ENCODE measurements at regions not wholly inside any gene's neighbourhood (a gene's known extent, or its start where the extent isn't known, plus 50 kb on each side); places are given as distances from the start of the nearest gene placed in this dataset.
"Not testable (repeated sequence)": the region's sequence is repeated elsewhere in the genome, so short reads cannot be mapped to it uniquely, and the experiment has no call there.

DNA sequence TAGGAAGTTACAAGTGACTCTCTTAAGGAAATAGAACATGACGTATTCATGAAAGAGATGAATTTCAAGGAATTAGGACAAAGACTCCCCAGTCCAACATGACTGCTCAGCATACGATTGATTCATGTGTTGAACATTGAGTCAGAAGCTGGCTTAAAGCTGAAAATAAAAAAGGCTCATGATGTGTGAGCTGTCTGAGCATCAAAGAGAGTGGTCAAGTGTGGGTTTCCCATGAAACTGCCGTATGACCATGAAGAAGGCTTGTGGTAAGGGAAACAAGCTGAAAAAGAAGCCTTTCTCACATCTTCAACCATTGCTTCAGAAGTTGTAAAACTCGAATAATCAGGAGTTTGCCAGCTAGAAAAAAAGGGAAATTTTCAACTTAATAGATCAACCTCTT, 201.9 kb upstream of the APCDD1 start:
- Histone ChIP-seq H3F3A (ENCODE audit: low read depth) (no peaks in the 10 kb centered on the region), H3K4me3 (ENCODE audit: low read length, poor library complexity, severe bottlenecking) (no peak overlapping the region), H3K36me3 (ENCODE audit: insufficient read depth, low read length) (no peaks in the 10 kb centered on the region), H3K4me1 (ENCODE audit: insufficient read depth, low read length, poor library complexity, severe bottlenecking) (no peaks in the 10 kb centered on the region), H3K9ac (ENCODE audit: low read depth, low read length, poor library complexity, severe bottlenecking) (no peak overlapping the region), H3K79me2 (ENCODE audit: insufficient read depth, low read length) (no peaks in the 10 kb centered on the region), H3K9me3 (ENCODE audit: insufficient read depth, low read depth, low read length) (no peaks in the 10 kb centered on the region), H3K4me2 (ENCODE audit: low read depth, low read length, poor library complexity, severe bottlenecking) (no peak overlapping the region), H3K9me2 (replicated peaks; ENCODE audit: low read depth, low read length) (no peaks in the 10 kb centered on the region), H4K20me1 (ENCODE audit: insufficient read depth, low read length, poor library complexity, severe bottlenecking) (no peaks in the 10 kb centered on the region), H2AFZ (ENCODE audit: low read length) (no peak overlapping the region), H3K27me3 (ENCODE audit: insufficient read depth, low read length, poor library complexity, severe bottlenecking) (no peaks in the 10 kb centered on the region)
- no peak for TF ChIP-seq EZH2phosphoT487 (IDR thresholded peaks at IDR 0.05; ENCODE audit: borderline replicate concordance)
- TF ChIP-seq, protein P1, sequence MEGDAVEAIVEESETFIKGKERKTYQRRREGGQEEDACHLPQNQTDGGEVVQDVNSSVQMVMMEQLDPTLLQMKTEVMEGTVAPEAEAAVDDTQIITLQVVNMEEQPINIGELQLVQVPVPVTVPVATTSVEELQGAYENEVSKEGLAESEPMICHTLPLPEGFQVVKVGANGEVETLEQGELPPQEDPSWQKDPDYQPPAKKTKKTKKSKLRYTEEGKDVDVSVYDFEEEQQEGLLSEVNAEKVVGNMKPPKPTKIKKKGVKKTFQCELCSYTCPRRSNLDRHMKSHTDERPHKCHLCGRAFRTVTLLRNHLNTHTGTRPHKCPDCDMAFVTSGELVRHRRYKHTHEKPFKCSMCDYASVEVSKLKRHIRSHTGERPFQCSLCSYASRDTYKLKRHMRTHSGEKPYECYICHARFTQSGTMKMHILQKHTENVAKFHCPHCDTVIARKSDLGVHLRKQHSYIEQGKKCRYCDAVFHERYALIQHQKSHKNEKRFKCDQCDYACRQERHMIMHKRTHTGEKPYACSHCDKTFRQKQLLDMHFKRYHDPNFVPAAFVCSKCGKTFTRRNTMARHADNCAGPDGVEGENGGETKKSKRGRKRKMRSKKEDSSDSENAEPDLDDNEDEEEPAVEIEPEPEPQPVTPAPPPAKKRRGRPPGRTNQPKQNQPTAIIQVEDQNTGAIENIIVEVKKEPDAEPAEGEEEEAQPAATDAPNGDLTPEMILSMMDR (conservative IDR thresholded peaks at IDR 0.05; ENCODE audit: low read length): no peak

DNA sequence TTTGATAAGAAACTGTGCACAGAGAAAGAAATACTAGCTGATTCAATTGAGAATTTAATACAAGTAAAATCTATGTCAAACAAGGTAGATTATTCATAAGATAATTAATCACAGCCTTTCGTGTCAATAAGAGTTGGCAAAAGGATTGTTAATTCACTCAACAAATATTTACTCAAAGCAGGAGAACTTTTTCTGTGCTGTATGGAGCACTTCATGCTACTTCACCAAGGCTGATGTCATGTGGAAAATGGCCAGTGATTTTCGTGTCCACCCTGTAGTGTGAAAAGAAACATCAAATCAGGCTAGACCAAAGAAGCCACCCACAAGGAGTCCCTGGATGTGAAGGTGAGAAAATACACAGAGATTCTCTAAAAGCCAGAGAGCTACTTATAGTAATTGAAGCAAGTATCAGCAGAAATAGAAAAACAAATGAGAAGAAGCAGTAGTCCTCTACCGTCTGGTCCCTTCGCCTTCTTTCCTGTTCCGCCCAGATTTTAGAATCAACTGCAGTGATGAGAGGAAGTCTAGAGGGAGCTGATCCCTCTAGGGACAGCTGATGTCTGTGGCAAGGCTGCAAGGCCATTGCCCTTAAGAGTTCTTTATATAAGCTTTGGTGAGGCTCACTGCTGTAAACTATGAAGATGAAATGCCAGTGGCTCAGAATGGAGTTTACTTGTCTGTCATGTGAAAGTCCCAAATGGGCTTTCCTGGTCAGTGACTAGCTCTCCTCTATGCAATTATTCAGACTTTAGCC, 201.3 kb upstream of the APCDD1 start:
- no peak overlapping the region for H3K4me3 ChIP-seq (ENCODE audit: low read length, poor library complexity, severe bottlenecking)
- H3K9me3 ChIP-seq (ENCODE audit: insufficient read depth, low read depth, low read length): no peaks in the 10 kb centered on the region
- no peak for TF ChIP-seq EZH2phosphoT487 (IDR thresholded peaks at IDR 0.05; ENCODE audit: borderline replicate concordance)
- TF ChIP-seq, protein P1 (conservative IDR thresholded peaks at IDR 0.05; ENCODE audit: low read length): no peak
- no peak overlapping the region for H3K9ac ChIP-seq (ENCODE audit: low read depth, low read length, poor library complexity, severe bottlenecking)
- H3K27me3 ChIP-seq (ENCODE audit: insufficient read depth, low read length, poor library complexity, severe bottlenecking): no peaks in the 10 kb centered on the region
- H2AFZ ChIP-seq (ENCODE audit: low read length): no peak overlapping the region
- H3K36me3 ChIP-seq (ENCODE audit: insufficient read depth, low read length): no peaks in the 10 kb centered on the region
- no peak overlapping the region for H3K4me2 ChIP-seq (ENCODE audit: low read depth, low read length, poor library complexity, severe bottlenecking)
- H3K4me1 ChIP-seq (ENCODE audit: insufficient read depth, low read length, poor library complexity, severe bottlenecking): no peaks in the 10 kb centered on the region
- no peaks in the 10 kb centered on the region for H3F3A ChIP-seq (ENCODE audit: low read depth)
- no peaks in the 10 kb centered on the region for H3K79me2 ChIP-seq (ENCODE audit: insufficient read depth, low read length)
- no peaks in the 10 kb centered on the region for H4K20me1 ChIP-seq (ENCODE audit: insufficient read depth, low read length, poor library complexity, severe bottlenecking)
- no peaks in the 10 kb centered on the region for H3K9me2 ChIP-seq (replicated peaks; ENCODE audit: low read depth, low read length)

GRCh38 chr18:10256276-10256675, 198.2 kb upstream of the APCDD1 start:
- not testable (repeated sequence) for H3K79me2 ChIP-seq (ENCODE audit: insufficient read depth, low read length); H3K9ac ChIP-seq (ENCODE audit: low read depth, low read length, poor library complexity, severe bottlenecking); H3K9me3 ChIP-seq (ENCODE audit: insufficient read depth, low read depth, low read length); H3K36me3 ChIP-seq (ENCODE audit: insufficient read depth, low read length); H3K27me3 ChIP-seq (ENCODE audit: insufficient read depth, low read length, poor library complexity, severe bottlenecking); H3K4me2 ChIP-seq (ENCODE audit: low read depth, low read length, poor library complexity, severe bottlenecking); H3K4me1 ChIP-seq (ENCODE audit: insufficient read depth, low read length, poor library complexity, severe bottlenecking); H4K20me1 ChIP-seq (ENCODE audit: insufficient read depth, low read length, poor library complexity, severe bottlenecking); H3K4me3 ChIP-seq (ENCODE audit: low read length, poor library complexity, severe bottlenecking); H3F3A ChIP-seq (ENCODE audit: low read depth); H3K9me2 ChIP-seq (replicated peaks; ENCODE audit: low read depth, low read length); H2AFZ ChIP-seq (ENCODE audit: low read length)
